ENCODE measurements at regions not wholly inside any gene's neighbourhood (a gene's known extent, or its start where the extent isn't known, plus 50 kb on each side); places are given as distances from the start of the nearest gene placed in this dataset.

DNA sequence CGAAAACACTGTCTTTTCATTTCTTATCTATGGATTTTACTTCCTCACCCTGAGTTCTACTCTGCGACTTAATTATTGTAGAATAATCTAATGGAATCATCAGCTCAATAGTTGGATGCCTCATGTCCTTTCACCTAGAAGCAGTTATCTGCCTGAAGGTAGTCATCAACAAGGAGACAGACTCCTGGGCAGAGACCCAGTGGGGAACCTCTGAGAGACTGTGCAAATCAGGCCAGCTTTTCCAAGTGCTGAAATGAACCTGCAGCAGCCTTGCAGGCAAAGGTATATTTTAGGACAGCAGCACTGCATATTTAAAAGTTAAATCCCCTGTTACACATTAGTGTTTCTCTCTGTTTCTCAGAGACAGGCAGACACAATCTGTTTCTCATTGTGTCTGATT, 99.7 kb upstream of the STMND1 start:
- in situ Hi-C loops (cut with MboI; ENCODE audit: low sequenced_read_pairs in 4 of 4) (no loop called here), intact Hi-C loops (cut with DNase I; ENCODE audit: low total_unique reads) (no loop called here)
- TF ChIP-seq POLR2A (IDR thresholded peaks at IDR 0.05) (no peak), CTCF (IDR thresholded peaks at IDR 0.05 in 4 of 5, conservative IDR thresholded peaks at IDR 0.05 in 1 of 5) (no peak)
- Histone ChIP-seq H3K9me3 (no peaks in the 10 kb centered on the region), H3K27ac (no peak overlapping the region), H3K4me3 (no peak overlapping the region), H3K27me3 (no peaks in the 10 kb centered on the region), H3K36me3 (no peaks in the 10 kb centered on the region), H3K4me1 (no peaks in the 10 kb centered on the region)
- no peak for ATAC-seq
- no peak for DNase-seq

DNA sequence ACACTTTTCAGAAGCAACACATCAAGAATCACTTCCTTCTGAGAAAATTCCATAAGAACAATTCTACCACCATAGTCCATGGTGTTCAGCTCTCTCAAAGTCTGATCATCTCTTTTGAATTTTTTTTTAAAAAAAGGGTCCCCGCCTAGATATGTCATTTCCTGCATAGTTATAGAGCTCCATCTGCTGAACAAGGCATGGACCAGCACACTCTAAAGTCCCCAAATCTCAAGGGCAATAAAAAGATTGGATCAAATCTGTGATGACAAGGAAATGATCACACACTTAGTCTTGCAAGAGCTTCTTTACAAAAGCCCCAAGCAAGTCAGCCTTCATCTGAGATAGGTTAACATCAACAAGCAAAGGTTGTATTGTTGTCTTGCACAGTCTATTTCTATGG, 100.7 kb upstream of the STMND1 start:
- Histone ChIP-seq H3K4me3 (no peak overlapping the region), H3K4me1 (no peaks in the 10 kb centered on the region), H3K9me3 (no peaks in the 10 kb centered on the region), H3K27ac (no peak overlapping the region), H3K36me3 (no peaks in the 10 kb centered on the region), H3K27me3 (no peaks in the 10 kb centered on the region)
- in situ Hi-C loops (cut with MboI; ENCODE audit: low sequenced_read_pairs in 4 of 4) = no loop called here
- intact Hi-C loops (cut with DNase I; ENCODE audit: low total_unique reads) = no loop called here
- no peak for DNase-seq
- no peak for ATAC-seq
- TF ChIP-seq POLR2A (IDR thresholded peaks at IDR 0.05) (no peak), CTCF (IDR thresholded peaks at IDR 0.05 in 4 of 5, conservative IDR thresholded peaks at IDR 0.05 in 1 of 5) (no peak)

DNA sequence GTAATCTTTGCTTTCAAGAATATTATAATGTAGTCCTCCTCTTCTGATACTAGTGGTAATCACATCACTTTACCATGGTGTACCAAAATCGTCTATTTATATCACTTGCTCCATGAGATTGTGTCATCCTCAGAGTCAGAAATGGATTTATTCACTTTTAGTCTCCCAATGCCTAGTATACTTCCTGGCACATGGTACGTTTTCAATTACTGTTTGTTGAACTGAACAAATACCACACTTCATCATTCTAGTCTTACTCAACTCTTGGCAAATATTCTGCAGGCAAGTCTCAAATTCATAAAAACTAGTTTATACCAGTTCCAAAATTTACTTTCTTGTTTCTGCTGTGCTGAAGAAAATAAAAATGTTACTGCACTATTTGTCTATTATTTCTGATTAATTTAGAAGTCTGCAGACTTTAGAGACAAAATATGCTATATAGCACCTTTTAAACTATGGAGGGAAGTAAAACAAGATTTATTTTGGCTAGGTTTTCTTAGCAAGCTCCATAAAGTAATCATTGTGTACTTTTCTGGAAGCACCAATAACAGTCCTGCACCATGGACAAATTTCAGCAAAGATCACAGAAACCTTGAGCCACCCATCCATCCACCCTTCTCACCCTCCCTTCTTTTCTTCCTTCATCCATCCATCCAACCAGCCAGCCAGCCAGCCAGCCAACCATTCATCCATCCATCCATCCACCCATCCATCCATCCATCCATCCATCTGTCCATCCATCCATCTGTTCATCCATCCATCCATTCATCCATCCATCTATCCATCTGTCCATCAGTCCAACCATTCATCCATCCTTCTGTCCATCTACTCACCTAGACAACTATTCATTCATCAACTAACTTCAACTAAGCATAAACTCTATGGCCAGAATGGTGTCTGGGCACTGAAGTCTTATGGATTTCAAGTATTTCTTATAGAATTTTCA, 102.1 kb upstream of the STMND1 start:
- Histone ChIP-seq H3K4me3 (no peak overlapping the region), H3K36me3 (no peaks in the 10 kb centered on the region), H3K9me3 (no peaks in the 10 kb centered on the region), H3K27me3 (no peaks in the 10 kb centered on the region), H3K27ac (no peak overlapping the region), H3K4me1 (no peaks in the 10 kb centered on the region)
- in situ Hi-C loops (cut with MboI; ENCODE audit: low sequenced_read_pairs in 4 of 4) = no loop called here
- intact Hi-C loops (cut with DNase I; ENCODE audit: low total_unique reads) = no loop called here
- DNase-seq (no peak), ATAC-seq (peak in 1 of 2 donors; percentile 23)
- TF ChIP-seq POLR2A (IDR thresholded peaks at IDR 0.05) (no peak), CTCF (IDR thresholded peaks at IDR 0.05 in 4 of 5, conservative IDR thresholded peaks at IDR 0.05 in 1 of 5) (no peak)

DNA sequence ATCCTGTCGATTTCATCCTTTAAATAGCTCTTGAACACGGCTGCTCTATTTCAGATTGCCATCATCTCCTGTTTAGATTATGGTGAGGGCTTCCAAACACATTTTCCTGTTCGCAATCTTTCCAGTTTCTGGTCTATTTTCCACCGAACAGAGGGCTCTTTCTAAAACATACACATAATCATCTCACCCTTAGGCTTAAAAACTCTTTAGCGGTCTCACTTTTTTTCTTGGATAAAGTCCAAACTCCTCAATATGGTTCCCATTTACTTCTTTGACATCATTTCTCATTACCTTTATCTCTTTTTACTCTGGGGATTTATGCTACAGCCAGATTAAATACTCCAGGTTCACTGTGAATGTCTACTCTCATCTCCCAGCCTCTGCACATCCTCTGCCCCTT, 103.4 kb upstream of the STMND1 start:
- Histone ChIP-seq H3K36me3 (no peaks in the 10 kb centered on the region), H3K4me1 (no peaks in the 10 kb centered on the region), H3K27ac (no peak overlapping the region), H3K27me3 (no peaks in the 10 kb centered on the region), H3K4me3 (no peak overlapping the region), H3K9me3 (no peaks in the 10 kb centered on the region)
- intact Hi-C loops (cut with DNase I; ENCODE audit: low total_unique reads) (no loop called here), in situ Hi-C loops (cut with MboI; ENCODE audit: low sequenced_read_pairs in 4 of 4) (no loop called here)
- ATAC-seq = no peak
- TF ChIP-seq POLR2A (IDR thresholded peaks at IDR 0.05) (no peak), CTCF (IDR thresholded peaks at IDR 0.05 in 4 of 5, conservative IDR thresholded peaks at IDR 0.05 in 1 of 5) (no peak)
- DNase-seq = no peak
